Heart right ventricle (tissue), 16 donors: ENCODE measurements at regions not wholly inside any gene's neighbourhood (a gene's known extent, or its start where the extent isn't known, plus 50 kb on each side); places are given as distances from the start of the nearest gene placed in this dataset.
"Not testable (repeated sequence)": the region's sequence is repeated elsewhere in the genome, so short reads cannot be mapped to it uniquely, and the experiment has no call there.

Experiments
- ATAC-seq, 8 donors: fragments of 200-7000 bp; cut with Tn5 transposase; one replicate each; pipeline ENCODE4 v1.9.1; 2020; ENCODE audit warnings: mild to moderate bottlenecking in 8 of 8, moderate library complexity in 8 of 8, moderate number of reproducible peaks in 1 of 8
- DNase-seq, 2 donors: peaks; one replicate each; pipeline ENCODE4 v3.0.0-alpha.2; 2020
- H3K27ac ChIP-seq, 10 donors: fragments of 200-600 bp; sonication (generic) in 2 of 10; one replicate each; pipeline versions ENCODE4 v1.5.0 to v1.8.0; 2020 to 2022; ENCODE audit warnings: mild to moderate bottlenecking in 3 of 10
- H3K27me3 ChIP-seq, 7 donors: fragments of 200-600 bp; one replicate each; pipeline ENCODE4 v1.8.0; 2021 to 2022; ENCODE audit warnings: mild to moderate bottlenecking in 2 of 7
- H3K36me3 ChIP-seq, 9 donors: fragments of 200-600 bp; sonication (generic) in 1 of 9; one replicate each; pipeline versions ENCODE4 v1.5.0 to v1.8.0; 2020 to 2022; ENCODE audit warnings: mild to moderate bottlenecking in 2 of 9
- H3K4me1 ChIP-seq, 9 donors: fragments of 200-600 bp; sonication (generic) in 1 of 9; one replicate each; pipeline versions ENCODE4 v1.5.0 to v1.8.0; 2020 to 2022; ENCODE audit warnings: mild to moderate bottlenecking in 4 of 9
- H3K4me3 ChIP-seq, 10 donors: fragments of 200-600 bp; sonication (generic) in 2 of 10; one replicate each; pipeline versions ENCODE4 v1.5.0 to v1.8.0; 2020 to 2022; ENCODE audit warnings: mild to moderate bottlenecking in 7 of 10, moderate library complexity in 2 of 10
- H3K9me3 ChIP-seq, 11 donors: fragments of 200-600 bp in 10 of 11; sonication (generic) in 2 of 11; one replicate each; pipeline versions ENCODE4 v1.5.0 to v1.8.0; 2013 to 2022; ENCODE audit warnings: mild to moderate bottlenecking in 2 of 11, control low read depth in 1 of 11, moderate library complexity in 1 of 11
- CTCF ChIP-seq, 9 donors: fragments of 200-600 bp; sonication (generic) in 2 of 9; IDR thresholded peaks; one replicate each; pipeline versions ENCODE4 v1.5.0 to v1.8.0; 2021 to 2022; ENCODE audit warnings: antibody characterized with exemption in 9 of 9, mild to moderate bottlenecking in 5 of 9, moderate library complexity in 1 of 9
- WGBS, 2 donors: extraction: QIAGEN DNeasy Blood & Tissue Kit; methylation state at CpG; one replicate each; pipeline ENCODE4 v1.1.7; 2013; ENCODE audit warnings: inconsistent platforms in 1 of 2; 5-methylcytosine and 5-hydroxymethylcytosine counted together
- intact Hi-C, 10 donors: fragments of 100-400 bp; cut with DNase I; formaldehyde crosslinking; loops; one replicate each; pipeline versions ENCODE4 v1.11.1 to v1.14.2; 2022
- donor health status: Arrhythmogenic right ventricular cardiomyopathy.
- donor health status: ischemic (EF 13 %, LVEDD 7.1; RV severe dilation, severe dysfunction).
- donor health status: healthy with polysubstance abuse.
- donor health status: DM: no; HTN: yes; CAD: no.
- donor health status: DM: no; HTN: no; CAD: no.
- donor health status: ischemic (EF 25% LVEDD 6.9; RV normal size, moderate dysfunction).
- donor health status: ischemic (EF 25% LVEDD 5.7; RV mildly dilated, moderate dysfunction).
- donor health status: healthy.
- donor health status: DM: yes; HTN: yes; CAD: no.
- donor health status: Ischemic cardiomyopathy.
- donor health status: ischemic (EF 35%, LVEDD 5.7; RV mildly dilated, moderate dysfunction).
- donor health status: nonischemic (EF 11% LVEDD 7.7; RV severe dilation, severe dysfunction).
- donor health status: DM: yes; HTN: yes; CAD: no.
- donor health status: PGD.
- donor health status: ischemic (EF 29% LVEDD 5.4; RV normal size, mild dysfunction).
- donor health status: nonischemic (EF 23%, LVEDD 6.1; RV moderate dilation, normal function).

GRCh38 chr9:6149315-6149714, 66.3 kb upstream of the IL33 start:
- Histone ChIP-seq H3K27me3 (no peaks in the 10 kb centered on the region), H3K36me3 (no peaks in the 10 kb centered on the region), H3K9me3 (peaks cover 0 to 8% (median 0%) of the 10 kb centered on the region in 11 donors), H3K4me3 (no peak overlapping the region), H3K27ac (peak overlapping the region in 1 of 10 donors; percentile 26), H3K4me1 (peaks cover 0 to 4% (median 0%) of the 10 kb centered on the region in 9 donors)
- ATAC-seq, result peak in 2 of 8 donors; percentile 57 to 63
- no peak for TF ChIP-seq CTCF (IDR thresholded peaks at IDR 0.05)
- DNase-seq, result peak; percentile 14 to 17
- 71 to 80% methylated on average over 9 of the region's 9 CpGs for WGBS, 2 donors
- intact Hi-C loops, result loop anchor here in 1 of 10 donors (10.0 kb wide), 1 partner anchor 1855 kb away; no protein-coding TSS in a partner anchor

- TF ChIP-seq CTCF (IDR thresholded peaks at IDR 0.05), result no peak
- WGBS, 2 donors, result 92 to 95% methylated on average over 4 of the region's 4 CpGs
- intact Hi-C loops, result loop anchor here in 1 of 10 donors (10.0 kb wide), 1 partner anchor 1857 kb away; no protein-coding TSS in a partner anchor
- no peak overlapping the region for H3K27ac ChIP-seq
- no peaks in the 10 kb centered on the region for H3K36me3 ChIP-seq
- no peak overlapping the region for H3K4me3 ChIP-seq
- H3K4me1 ChIP-seq, result peaks cover 0 to 4% (median 0%) of the 10 kb centered on the region in 9 donors
- H3K27me3 ChIP-seq, result no peaks in the 10 kb centered on the region
- ATAC-seq (no peak), DNase-seq (no peak)
- peaks cover 0 to 8% (median 0%) of the 10 kb centered on the region in 11 donors for H3K9me3 ChIP-seq
Measured at GRCh38 chr9:6147846-6148245, 67.8 kb upstream of the IL33 start.

GRCh38 chr9:6144947-6145346, 70.7 kb upstream of the IL33 start:
- no peak for TF ChIP-seq CTCF (IDR thresholded peaks at IDR 0.05)
- ATAC-seq (no peak), DNase-seq (no peak)
- WGBS, 2 donors, result 86 to 91% methylated on average over 1 of the region's 1 CpG
- Histone ChIP-seq H3K27me3 (no peaks in the 10 kb centered on the region), H3K4me3 (no peak overlapping the region), H3K27ac (no peak overlapping the region), H3K4me1 (peaks cover 0 to 4% (median 0%) of the 10 kb centered on the region in 9 donors), H3K36me3 (no peaks in the 10 kb centered on the region), H3K9me3 (peaks cover 0 to 12% (median 0%) of the 10 kb centered on the region in 11 donors)
- intact Hi-C loops, result loop anchor here in 1 of 10 donors (10.0 kb wide), 1 partner anchor 1860 kb away; no protein-coding TSS in a partner anchor

GRCh38 chr9:6142799-6143454, 72.7 kb upstream of the IL33 start:
- no peaks in the 10 kb centered on the region for H3K4me1 ChIP-seq
- H3K27me3 ChIP-seq, result no peaks in the 10 kb centered on the region
- TF ChIP-seq CTCF (IDR thresholded peaks at IDR 0.05), result no peak
- intact Hi-C loops, result loop anchor here in 1 of 10 donors (10.0 kb wide), 1 partner anchor 1862 kb away; no protein-coding TSS in a partner anchor
- no peak overlapping the region for H3K27ac ChIP-seq
- DNase-seq (no peak), ATAC-seq (no peak)
- H3K4me3 ChIP-seq, result no peak overlapping the region
- no peaks in the 10 kb centered on the region for H3K36me3 ChIP-seq
- peaks cover 0 to 12% (median 0%) of the 10 kb centered on the region in 11 donors for H3K9me3 ChIP-seq

- H3K27ac ChIP-seq, H3K4me1 ChIP-seq, DNase-seq, H3K27me3 ChIP-seq, ATAC-seq, intact Hi-C loops, H3K36me3 ChIP-seq, H3K9me3 ChIP-seq, H3K4me3 ChIP-seq: not testable (repeated sequence)
- WGBS, 2 donors, result 91 to 92% methylated on average over 19 to 23 of the region's 25 CpGs
Measured at GRCh38 chr9:6135780-6136179, 79.8 kb upstream of the IL33 start.
